GM21723 (cell line): ENCODE measurements at regions not wholly inside any gene's neighbourhood (a gene's known extent, or its start where the extent isn't known, plus 50 kb on each side); places are given as distances from the start of the nearest gene placed in this dataset.

Experiments
- ATAC-seq: cut with Tn5 transposase; IDR thresholded peaks from one replicate; pipeline ENCODE4 v1.9.1; 2021; ENCODE audit warnings: mild to moderate bottlenecking, moderate library complexity; ENCODE audit not compliant: unreplicated experiment

DNA sequence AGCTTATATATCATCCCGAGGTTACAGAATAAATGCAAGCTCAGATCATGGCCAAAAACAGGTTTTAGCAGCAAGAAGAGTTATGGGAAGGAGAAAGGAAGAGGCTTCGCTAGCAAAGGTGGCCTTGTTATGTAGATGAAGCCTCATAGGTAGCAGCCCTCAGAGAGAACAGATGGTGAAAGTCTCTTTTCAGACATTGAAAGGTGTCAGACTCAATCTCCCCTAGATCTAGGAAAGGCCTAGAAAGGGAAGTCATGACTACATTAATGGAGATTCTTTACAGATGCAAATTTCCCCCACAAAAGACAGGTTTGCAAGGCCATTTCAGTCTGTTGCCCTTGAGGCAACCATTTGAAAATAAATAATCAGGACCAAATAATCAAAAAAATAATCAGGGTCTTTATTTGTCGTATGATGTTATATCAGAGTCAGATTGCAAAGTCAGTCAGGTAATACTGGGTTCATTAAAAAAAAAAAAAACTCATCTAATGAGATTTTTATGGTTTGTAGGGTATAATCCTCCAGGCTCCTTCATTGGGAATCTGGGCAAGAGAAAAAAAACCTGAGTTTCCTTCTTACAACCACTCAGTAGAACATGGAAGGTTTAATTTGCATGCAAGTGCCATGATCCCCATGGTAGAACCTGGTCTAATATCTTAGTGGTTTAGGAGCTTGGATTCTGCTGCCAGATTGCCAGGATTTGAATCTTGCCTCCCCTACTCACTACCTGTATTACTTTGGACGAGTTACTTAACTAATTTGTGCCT is 50.8 kb upstream of the HTR2A start:
- no peak for ATAC-seq
